Nephron progenitor cell (in vitro differentiated cells): ENCODE measurements at regions not wholly inside any gene's neighbourhood (a gene's known extent, or its start where the extent isn't known, plus 50 kb on each side); places are given as distances from the start of the nearest gene placed in this dataset.

Experiments
- DNase-seq: peaks from one replicate; pipeline ENCODE4 v3.0.0; 2021
- H3K27ac Mint-ChIP-seq: 2 replicates; pipeline ENCODE4 v1.8.0; 2021; ENCODE audit warnings: mild to moderate bottlenecking, moderate library complexity, mixed read lengths
- H3K27me3 Mint-ChIP-seq: 2 replicates; pipeline ENCODE4 v1.8.0; 2021; ENCODE audit warnings: mild to moderate bottlenecking, low read depth, mixed read lengths; ENCODE audit not compliant: poor library complexity
- H3K36me3 Mint-ChIP-seq: 2 replicates; pipeline ENCODE4 v1.8.0; 2021; ENCODE audit warnings: low read depth, mixed read lengths
- H3K4me1 Mint-ChIP-seq: 2 replicates; pipeline ENCODE4 v1.8.0; 2021; ENCODE audit warnings: mixed read lengths
- H3K4me3 Mint-ChIP-seq: 2 replicates; pipeline ENCODE4 v1.8.0; 2021; ENCODE audit warnings: mild to moderate bottlenecking, moderate library complexity, mixed read lengths
- H3K9me3 Mint-ChIP-seq: 2 replicates; pipeline ENCODE4 v1.8.0; 2021; ENCODE audit warnings: mild to moderate bottlenecking, moderate library complexity, mixed read lengths
- TF ChIP-seq, protein P1 (sequence below): fragments of 200-600 bp; sonication (generic); IDR thresholded peaks from 2 replicates; pipeline ENCODE4 v1.5.0; 2021; ENCODE audit warnings: antibody characterized with exemption

GRCh38 chrX:542179-542578 lies 88.4 kb upstream of the SHOX start:
- peaks cover 9% of the 10 kb centered on the region for H3K4me1 Mint-ChIP-seq
- peaks cover 22% of the 10 kb centered on the region for H3K27me3 Mint-ChIP-seq
- TF ChIP-seq, protein P1, sequence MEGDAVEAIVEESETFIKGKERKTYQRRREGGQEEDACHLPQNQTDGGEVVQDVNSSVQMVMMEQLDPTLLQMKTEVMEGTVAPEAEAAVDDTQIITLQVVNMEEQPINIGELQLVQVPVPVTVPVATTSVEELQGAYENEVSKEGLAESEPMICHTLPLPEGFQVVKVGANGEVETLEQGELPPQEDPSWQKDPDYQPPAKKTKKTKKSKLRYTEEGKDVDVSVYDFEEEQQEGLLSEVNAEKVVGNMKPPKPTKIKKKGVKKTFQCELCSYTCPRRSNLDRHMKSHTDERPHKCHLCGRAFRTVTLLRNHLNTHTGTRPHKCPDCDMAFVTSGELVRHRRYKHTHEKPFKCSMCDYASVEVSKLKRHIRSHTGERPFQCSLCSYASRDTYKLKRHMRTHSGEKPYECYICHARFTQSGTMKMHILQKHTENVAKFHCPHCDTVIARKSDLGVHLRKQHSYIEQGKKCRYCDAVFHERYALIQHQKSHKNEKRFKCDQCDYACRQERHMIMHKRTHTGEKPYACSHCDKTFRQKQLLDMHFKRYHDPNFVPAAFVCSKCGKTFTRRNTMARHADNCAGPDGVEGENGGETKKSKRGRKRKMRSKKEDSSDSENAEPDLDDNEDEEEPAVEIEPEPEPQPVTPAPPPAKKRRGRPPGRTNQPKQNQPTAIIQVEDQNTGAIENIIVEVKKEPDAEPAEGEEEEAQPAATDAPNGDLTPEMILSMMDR: no peak
- H3K4me3 Mint-ChIP-seq: no peak overlapping the region
- no peak for DNase-seq
- H3K9me3 Mint-ChIP-seq: no peaks in the 10 kb centered on the region
- H3K36me3 Mint-ChIP-seq: no peaks in the 10 kb centered on the region
- H3K27ac Mint-ChIP-seq: no peak overlapping the region

GRCh38 chrX:545452-545885 lies 85.1 kb upstream of the SHOX start:
- H3K27me3 Mint-ChIP-seq: peaks cover 26% of the 10 kb centered on the region
- no peak overlapping the region for H3K27ac Mint-ChIP-seq
- H3K36me3 Mint-ChIP-seq: no peaks in the 10 kb centered on the region
- DNase-seq: peak; percentile 27
- H3K9me3 Mint-ChIP-seq: peaks cover 13% of the 10 kb centered on the region
- TF ChIP-seq, protein P1: no peak
- H3K4me1 Mint-ChIP-seq: peaks cover 9% of the 10 kb centered on the region
- no peak overlapping the region for H3K4me3 Mint-ChIP-seq

DNA sequence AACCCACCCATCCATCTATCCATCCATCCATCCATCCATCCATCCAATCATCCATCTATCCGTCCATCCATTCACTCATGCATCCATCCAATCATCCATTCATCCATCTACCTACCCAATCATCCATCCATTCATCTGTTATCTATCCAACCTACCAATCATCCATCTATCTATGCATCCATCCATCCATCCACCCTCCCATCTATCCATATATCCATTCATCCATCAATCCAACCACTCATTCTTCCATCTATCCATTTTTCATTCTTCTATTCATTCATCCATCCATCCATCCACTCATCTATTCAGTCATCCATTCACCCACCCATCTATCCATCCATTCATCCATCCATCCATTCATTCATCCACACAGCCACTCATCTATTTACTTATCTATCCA lies 80.1 kb upstream of the SHOX start:
- Mint-ChIP-seq H3K9me3 (peaks cover 28% of the 10 kb centered on the region), H3K36me3 (no peaks in the 10 kb centered on the region), H3K27ac (no peak overlapping the region), H3K4me1 (peaks cover 3% of the 10 kb centered on the region), H3K4me3 (no peak overlapping the region), H3K27me3 (peaks cover 42% of the 10 kb centered on the region)
- TF ChIP-seq, protein P1: no peak
- no peak for DNase-seq

DNA sequence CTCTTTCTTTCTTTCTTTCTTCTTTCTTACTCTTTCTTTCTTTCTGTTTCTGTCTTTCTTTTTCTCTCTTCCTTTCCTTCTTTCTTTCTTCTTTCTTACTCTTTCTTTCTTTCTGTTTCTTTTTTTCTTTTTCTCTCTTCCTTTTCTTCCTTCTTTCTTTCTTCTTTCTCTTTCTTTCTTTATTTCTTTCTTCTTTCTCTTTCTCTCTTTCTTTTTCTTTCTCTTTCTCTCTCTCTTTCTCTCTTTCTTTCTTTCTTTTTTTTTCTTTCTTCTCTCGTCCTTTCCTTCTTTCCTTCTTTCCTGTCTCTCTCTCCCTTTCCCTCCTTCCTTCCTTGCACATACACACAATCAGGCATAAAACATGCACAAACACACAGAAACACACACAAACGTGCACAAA lies 79.3 kb upstream of the SHOX start:
- no peaks in the 10 kb centered on the region for H3K36me3 Mint-ChIP-seq
- peaks cover 44% of the 10 kb centered on the region for H3K27me3 Mint-ChIP-seq
- no peak overlapping the region for H3K4me3 Mint-ChIP-seq
- DNase-seq: no peak
- TF ChIP-seq, protein P1: no peak
- H3K27ac Mint-ChIP-seq: no peak overlapping the region
- H3K4me1 Mint-ChIP-seq: peaks cover 9% of the 10 kb centered on the region
- H3K9me3 Mint-ChIP-seq: peaks cover 28% of the 10 kb centered on the region

DNA sequence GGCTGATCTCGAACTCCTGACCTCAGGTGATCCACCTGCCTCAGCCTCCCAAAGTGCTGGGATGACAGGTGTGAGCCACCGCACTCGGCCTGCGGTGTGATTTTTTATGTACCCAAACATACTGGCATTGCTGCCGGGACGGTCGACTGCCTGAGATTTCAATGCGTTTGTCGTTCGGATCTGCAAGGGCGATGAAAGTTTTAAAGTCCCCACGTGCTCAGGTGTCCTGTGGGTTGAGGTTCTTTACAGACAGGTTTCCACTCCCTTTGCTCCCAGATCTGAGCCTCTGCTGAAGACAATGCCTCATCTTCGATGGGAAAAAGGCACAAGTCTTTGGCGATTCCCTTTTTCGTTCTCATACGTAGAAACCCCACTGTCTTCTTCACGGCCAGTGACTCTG lies 78.1 kb upstream of the SHOX start:
- H3K27ac Mint-ChIP-seq: no peak overlapping the region
- H3K27me3 Mint-ChIP-seq: peaks cover 40% of the 10 kb centered on the region
- peaks cover 11% of the 10 kb centered on the region for H3K4me1 Mint-ChIP-seq
- H3K36me3 Mint-ChIP-seq: no peaks in the 10 kb centered on the region
- peaks cover 28% of the 10 kb centered on the region for H3K9me3 Mint-ChIP-seq
- TF ChIP-seq, protein P1: no peak
- DNase-seq: no peak
- no peak overlapping the region for H3K4me3 Mint-ChIP-seq

DNA sequence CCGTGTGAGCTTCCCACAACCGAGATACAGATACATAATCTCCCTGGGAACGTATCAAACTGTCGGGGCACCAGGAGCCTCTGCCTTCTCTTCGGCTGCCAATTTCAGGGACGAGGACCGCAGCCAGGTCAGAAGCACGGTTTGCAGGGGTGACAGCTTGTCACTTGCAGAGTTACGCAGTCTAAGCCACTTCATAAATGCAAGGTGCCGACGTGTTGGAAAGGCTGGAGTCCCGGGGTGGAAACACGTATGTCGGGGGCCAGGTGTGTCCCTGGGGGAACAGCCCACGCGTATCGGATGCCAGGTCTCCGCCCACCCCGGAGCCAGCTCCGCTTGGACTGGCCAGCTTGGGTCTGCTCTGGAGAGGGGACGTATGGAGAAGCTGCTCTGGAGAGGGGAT lies 76.3 kb upstream of the SHOX start:
- TF ChIP-seq, protein P1: no peak
- peaks cover 30% of the 10 kb centered on the region for H3K27me3 Mint-ChIP-seq
- H3K27ac Mint-ChIP-seq: no peak overlapping the region
- H3K4me3 Mint-ChIP-seq: no peak overlapping the region
- H3K36me3 Mint-ChIP-seq: no peaks in the 10 kb centered on the region
- peaks cover 11% of the 10 kb centered on the region for H3K4me1 Mint-ChIP-seq
- DNase-seq: no peak
- peaks cover 27% of the 10 kb centered on the region for H3K9me3 Mint-ChIP-seq
